NCI-H146 treated with DMSO at 0.1 percent for 48 hours (cell line): ENCODE measurements at regions not wholly inside any gene's neighbourhood (a gene's known extent, or its start where the extent isn't known, plus 50 kb on each side); places are given as distances from the start of the nearest gene placed in this dataset.
A peak's percentile ranks its signal among the peaks of the same experiment; 100 is the strongest.

Experiments used
- DNase-seq: peaks from one replicate; lab custom pipeline; 2025; ENCODE audit not compliant: unreplicated experiment; lab: John Stamatoyannopoulos, UW

- DNase-seq = no peak
Measured at GRCh38 chr6:25176466-25176865, 102.7 kb upstream of the CARMIL1 start.

GRCh38 chr6:25177500-25178028 is 101.6 kb upstream of the CARMIL1 start:
- no peak for DNase-seq

DNA sequence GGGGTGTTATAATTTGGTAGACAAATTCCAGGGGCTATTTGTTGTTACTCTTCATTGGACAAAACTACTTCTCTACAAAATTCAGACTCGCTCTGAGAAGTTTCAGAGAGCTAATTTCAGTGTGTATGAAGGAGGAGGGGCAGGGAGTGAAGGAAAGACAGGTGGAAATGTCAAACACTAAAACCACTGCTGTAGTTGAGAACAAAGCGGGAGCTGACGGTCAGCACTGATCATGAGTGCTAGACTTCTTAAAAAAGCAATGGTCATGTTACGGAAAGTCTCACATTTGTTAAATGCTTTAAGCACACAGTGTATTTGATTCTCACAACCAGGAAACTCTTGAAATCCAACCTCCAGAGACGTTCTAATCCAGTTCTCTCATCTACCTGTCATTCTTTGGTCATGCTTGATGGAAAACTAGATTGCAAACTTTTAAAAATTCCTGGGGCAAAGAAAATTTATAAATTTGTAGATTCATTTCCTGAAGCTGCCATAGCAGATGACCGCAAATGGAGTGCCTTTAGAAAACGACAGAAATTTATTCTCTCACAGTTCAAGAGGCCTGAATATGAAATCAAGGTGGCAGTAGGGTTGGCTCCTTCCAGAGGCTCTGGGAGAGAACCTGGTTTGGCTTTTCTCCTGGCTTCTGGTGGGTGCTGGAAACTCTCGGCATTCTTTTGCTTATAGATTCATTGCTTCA is 100.7 kb upstream of the CARMIL1 start:
- no peak for DNase-seq

DNA sequence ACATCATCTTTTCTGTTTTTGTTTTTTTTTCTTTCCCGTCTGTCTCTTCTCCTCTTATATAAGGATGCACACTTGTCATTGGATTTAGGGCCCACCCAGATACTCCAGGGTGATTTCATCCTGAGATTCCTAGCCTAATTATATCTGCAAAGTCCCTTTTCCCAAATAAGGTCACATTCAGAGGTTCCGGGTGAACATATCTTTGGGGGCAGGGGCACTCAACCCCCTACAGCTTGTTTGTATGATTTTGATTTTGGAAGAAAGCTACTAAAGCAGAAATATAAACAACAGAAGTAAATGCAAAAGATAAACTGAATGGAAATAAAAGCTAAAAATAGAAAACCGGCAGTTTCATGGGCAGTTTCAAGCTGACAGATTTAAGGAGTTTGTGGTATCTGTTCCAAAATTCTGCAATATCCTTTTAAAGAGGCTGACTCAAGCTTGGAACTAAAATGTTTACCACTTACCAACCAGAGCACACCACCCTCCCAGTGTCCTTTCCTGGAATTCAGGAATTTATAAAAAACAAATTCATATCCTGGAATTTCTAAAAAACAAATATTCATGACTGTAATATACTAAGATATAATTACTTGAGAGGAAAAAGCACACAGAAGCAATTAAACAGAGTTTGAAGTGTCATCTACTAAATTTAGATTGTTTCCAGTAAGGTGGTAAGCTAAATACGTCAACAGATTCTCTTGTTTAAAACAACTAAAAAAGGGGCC is 100.0 kb upstream of the CARMIL1 start:
- no peak for DNase-seq

- no peak for DNase-seq
Measured at GRCh38 chr6:25180630-25181349, 98.4 kb upstream of the CARMIL1 start.

DNA sequence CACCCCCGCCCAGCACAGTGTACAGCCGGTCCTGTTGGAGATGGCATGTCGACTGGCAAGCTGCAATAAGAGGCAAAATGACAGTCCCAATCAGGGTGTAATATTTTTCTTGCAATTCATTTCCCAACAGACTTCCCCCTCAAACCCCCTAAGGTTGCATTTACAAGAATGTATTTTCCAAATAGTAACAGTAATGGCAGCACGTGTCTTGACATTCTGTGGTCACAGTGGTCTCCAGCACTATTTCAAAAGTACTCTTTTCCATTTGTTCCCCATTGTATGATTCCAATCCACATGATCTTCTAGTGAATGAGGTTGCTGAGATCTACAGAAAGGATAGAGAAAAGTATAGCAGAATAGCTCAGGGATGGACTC is 97.8 kb upstream of the CARMIL1 start:
- no peak for DNase-seq

- no peak for DNase-seq
Measured at GRCh38 chr6:25181923-25182322, 97.3 kb upstream of the CARMIL1 start.

DNA sequence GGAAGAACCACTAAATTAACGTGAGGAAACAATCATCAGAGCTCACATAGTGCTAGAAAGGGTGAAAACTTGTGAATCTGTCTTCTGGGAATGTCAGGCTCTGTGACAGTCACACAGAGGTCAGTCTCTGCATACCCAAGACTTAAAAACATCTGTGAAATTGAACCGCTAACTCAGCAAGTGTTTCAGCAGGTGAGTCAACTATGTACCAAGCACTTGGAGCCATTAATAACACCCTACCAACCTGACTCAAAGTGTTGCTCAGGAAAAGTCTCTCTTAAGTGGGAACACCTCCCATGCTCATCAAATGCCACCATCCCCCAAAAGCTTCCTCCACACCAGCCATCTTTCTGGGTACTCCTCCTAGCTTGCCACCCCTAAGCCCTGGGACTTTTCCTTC is 92.3 kb upstream of the CARMIL1 start:
- no peak for DNase-seq

- no peak for DNase-seq
Measured at GRCh38 chr6:25188232-25188631, 90.9 kb upstream of the CARMIL1 start.

- DNase-seq = no peak
Measured at GRCh38 chr6:25192590-25193459, 86.3 kb upstream of the CARMIL1 start.

DNA sequence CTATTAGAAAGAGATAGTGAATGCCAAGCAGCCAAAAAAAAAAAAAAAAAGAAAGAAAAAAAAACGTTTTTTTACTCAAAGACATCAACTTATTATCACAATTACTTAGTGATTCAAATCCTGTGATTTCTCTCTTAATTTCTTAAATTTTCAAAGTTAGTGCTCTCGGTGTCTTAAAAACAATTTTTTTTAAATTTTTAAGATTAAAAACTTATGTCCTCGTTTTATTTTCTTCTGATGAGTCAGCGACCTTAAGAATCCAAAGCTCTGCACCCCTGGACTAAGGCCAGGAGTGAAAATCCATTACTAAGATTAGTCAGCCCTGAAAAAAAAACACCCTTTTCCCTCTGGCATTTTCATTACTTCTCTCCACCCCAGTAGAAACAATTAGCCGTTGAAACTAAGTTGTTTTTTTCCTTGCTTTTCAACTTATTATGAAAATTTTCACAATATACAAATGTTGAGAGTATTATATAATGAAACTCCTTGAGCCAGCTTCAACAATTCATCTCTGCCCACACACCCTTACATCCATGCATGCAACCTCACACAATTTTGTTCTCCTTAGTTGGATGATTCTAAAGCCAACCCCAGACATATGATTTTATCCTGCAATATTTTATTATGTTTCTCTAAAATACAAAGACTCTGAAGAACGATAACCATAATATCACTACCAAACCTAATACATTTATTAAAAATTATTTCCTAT is 85.6 kb upstream of the CARMIL1 start:
- DNase-seq = no peak

- no peak for DNase-seq
Measured at GRCh38 chr6:25194172-25194678, 84.9 kb upstream of the CARMIL1 start.

DNA sequence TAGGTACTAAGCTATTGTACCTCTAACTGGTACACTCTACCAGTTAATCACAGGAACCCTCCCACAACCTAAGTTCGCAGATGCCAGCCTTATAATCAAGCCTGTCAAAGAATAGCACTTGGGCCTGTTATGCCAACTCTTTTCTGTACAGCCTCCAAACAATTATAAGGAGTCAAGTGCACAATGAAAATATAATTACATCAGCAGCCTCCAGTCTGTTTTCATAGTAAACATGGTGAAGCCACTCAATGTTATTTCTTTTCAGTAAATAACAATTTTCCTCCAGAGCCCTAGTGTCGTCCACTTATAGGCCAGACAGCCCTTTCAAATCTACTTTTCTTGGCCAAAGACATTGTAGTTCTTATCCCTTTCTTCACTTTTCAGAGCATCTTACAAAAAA is 82.7 kb upstream of the CARMIL1 start:
- no peak for DNase-seq

GRCh38 chr6:25197111-25197510 is 82.1 kb upstream of the CARMIL1 start:
- DNase-seq = no peak

GRCh38 chr6:25199544-25199943 is 79.6 kb upstream of the CARMIL1 start:
- no peak for DNase-seq

DNA sequence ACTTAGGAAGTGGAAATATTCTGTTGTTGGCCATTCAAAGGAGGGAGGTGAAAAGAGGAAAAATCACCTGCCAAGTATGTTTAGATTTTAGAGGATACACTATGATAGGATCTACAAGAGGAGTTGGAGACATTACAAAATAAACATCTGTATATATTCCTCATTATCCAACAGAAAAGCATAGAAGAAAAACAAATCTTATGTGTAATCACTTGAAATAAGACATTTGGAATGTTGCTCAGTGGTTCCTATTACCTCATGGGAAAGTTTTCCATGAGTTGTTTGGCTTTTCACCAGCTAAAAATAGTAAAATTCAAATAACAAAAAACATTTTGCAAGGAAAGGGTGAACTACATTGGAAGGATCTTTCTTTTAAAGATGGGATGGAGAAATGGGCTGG is 76.7 kb upstream of the CARMIL1 start:
- no peak for DNase-seq

- no peak for DNase-seq
Measured at GRCh38 chr6:25205629-25206028, 73.5 kb upstream of the CARMIL1 start.

DNA sequence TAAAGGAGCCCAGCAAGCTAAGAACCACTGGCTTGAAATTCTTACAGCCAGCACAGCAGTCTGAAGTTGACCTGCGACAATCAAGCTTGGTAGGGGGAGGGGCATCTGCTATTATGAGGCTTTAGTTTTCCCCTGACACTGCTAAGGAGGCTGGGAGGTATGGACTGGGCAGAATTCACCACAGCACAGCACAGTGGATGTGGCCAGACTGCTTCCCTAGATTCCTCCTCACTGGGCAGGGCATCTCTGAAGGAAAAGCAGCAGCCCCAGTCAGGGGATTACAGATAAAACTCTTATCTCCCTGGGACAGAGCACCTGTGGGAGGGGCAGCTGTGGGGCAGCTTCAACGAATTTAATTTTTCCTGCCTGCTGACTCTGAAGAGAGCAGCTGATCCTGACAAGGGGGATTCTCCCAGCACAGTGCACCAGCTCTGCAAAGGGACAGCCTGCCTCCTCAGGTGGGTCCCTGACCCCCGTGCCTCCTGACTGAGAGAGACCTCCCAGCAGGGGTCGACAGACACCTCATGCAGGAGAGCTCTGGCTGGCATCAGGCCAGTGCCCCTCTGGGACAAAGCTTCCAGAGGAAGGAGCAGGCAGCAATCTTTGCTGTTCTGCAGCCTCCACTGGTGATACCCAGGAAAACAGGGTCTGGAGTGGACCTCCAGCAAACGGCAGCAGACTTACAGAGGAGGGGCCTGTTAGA is 71.6 kb upstream of the CARMIL1 start:
- DNase-seq = peak; percentile 2

DNA sequence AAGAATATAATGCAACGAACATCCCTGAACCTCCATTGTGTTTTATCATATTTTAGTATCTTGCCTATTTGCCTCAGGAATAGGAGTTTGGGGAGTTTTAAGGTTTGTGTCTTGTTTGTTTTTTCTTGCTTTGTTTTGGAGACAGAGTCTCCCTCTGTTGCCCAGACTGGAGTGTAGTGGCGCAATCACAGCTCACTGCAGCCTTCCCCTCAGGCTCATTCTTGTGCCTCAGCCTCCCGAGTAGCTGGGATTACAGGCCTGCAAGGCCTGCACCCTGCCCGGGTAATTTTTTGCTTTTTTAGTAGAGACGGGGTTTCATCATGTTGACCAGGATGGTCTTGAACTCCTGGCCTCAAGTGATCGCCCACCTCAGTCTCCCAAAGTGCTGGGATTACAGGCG is 63.3 kb upstream of the CARMIL1 start:
- no peak for DNase-seq

DNA sequence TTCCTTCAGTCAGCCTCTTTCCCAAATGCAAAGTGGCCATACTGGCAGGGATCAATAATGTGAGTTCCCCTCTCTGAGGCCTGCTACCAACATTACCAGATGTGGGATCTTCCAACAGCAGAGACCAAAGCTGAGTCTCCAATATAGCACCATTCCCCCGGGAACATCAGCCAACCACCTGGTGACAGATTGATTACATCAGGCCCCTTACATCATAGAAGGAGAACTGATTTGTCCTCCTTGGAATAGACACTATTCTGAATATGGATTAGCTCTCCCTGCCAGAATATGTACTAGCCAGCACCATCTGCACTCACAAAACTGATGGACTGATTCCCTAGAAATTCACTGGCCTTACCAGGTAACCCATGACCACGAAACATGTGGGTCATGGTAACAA is 61.9 kb upstream of the CARMIL1 start:
- DNase-seq = no peak
